ENCODE measurements at regions not wholly inside any gene's neighbourhood (a gene's known extent, or its start where the extent isn't known, plus 50 kb on each side); places are given as distances from the start of the nearest gene placed in this dataset.

DNA sequence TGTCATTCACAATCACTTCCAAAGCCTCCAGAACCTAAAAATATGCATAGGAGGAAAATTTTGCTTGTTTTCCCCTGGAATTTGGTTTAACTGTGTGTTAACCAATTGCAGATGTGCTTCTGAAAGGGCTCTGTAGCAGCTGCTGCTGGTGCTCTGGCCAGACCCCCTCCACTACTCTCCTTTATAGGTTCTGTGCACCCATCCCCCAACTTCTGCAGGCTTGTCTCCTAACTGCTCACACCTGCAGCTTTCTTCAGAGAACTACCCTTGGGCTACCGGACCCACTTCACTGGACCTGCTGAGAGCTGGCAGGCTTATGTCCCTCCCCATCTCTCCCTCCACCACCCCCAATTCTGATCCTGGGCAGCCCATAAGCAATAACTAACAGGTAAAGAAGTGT is 662.1 kb upstream of the DIPK2B start:
- Histone ChIP-seq H3K36me3 (ENCODE audit: control insufficient read depth in 2 of 2, extremely low read depth in 1 of 2, insufficient read depth in 2 of 2, low read length in 2 of 2) (no peaks in the 10 kb centered on the region), H3K9ac (ENCODE audit: control insufficient read depth, extremely low read depth, insufficient read depth, low read length) (no peak overlapping the region), H3K27ac (ENCODE audit: control insufficient read depth, insufficient read depth, low read length) (no peak overlapping the region), H3K79me2 (ENCODE audit: control insufficient read depth, insufficient read depth, low read length) (no peaks in the 10 kb centered on the region), H4K20me1 (ENCODE audit: control insufficient read depth, extremely low read depth, insufficient read depth, low read length) (no peaks in the 10 kb centered on the region), H3K4me2 (ENCODE audit: control insufficient read depth, extremely low read depth, insufficient read depth, low read depth, low read length) (no peak overlapping the region), H2AFZ (ENCODE audit: control insufficient read depth, low read length) (no peak overlapping the region), H3K4me3 (ENCODE audit: control insufficient read depth in 2 of 3, extremely low read depth in 1 of 3, insufficient read depth in 2 of 3, low read depth in 1 of 3, low read length in 3 of 3) (no peak overlapping the region), H3K9me3 (ENCODE audit: control insufficient read depth, low read depth, low read length) (no peaks in the 10 kb centered on the region), H3K9me1 (ENCODE audit: control insufficient read depth, extremely low read depth, insufficient read depth, low read length) (no peaks in the 10 kb centered on the region), H3K27me3 (ENCODE audit: control insufficient read depth, extremely low read depth, insufficient read depth, low read length) (peaks cover 5% of the 10 kb centered on the region), H3K4me1 (ENCODE audit: control insufficient read depth, extremely low read depth, insufficient read depth, low read length) (no peaks in the 10 kb centered on the region)
- no peak for TF ChIP-seq EZH2 (IDR thresholded peaks at IDR 0.05; ENCODE audit: low read length)
- TF ChIP-seq, protein P1, sequence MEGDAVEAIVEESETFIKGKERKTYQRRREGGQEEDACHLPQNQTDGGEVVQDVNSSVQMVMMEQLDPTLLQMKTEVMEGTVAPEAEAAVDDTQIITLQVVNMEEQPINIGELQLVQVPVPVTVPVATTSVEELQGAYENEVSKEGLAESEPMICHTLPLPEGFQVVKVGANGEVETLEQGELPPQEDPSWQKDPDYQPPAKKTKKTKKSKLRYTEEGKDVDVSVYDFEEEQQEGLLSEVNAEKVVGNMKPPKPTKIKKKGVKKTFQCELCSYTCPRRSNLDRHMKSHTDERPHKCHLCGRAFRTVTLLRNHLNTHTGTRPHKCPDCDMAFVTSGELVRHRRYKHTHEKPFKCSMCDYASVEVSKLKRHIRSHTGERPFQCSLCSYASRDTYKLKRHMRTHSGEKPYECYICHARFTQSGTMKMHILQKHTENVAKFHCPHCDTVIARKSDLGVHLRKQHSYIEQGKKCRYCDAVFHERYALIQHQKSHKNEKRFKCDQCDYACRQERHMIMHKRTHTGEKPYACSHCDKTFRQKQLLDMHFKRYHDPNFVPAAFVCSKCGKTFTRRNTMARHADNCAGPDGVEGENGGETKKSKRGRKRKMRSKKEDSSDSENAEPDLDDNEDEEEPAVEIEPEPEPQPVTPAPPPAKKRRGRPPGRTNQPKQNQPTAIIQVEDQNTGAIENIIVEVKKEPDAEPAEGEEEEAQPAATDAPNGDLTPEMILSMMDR (optimal IDR thresholded peaks at IDR 0.05 in 1 of 3, IDR thresholded peaks at IDR 0.05 in 1 of 3, conservative IDR thresholded peaks at IDR 0.05 in 1 of 3; ENCODE audit: extremely low read depth in 1 of 3, insufficient read depth in 2 of 3, low read length in 3 of 3), result no peak
- DNase-seq (ENCODE audit: low read depth, low spot score) (no peak), FAIRE-seq (no peak)
- dilution Hi-C loops (cut with MboI; ENCODE audit: extremely low pct_ligation_motif_present, low sequenced_read_pairs), result no loop called here

DNA sequence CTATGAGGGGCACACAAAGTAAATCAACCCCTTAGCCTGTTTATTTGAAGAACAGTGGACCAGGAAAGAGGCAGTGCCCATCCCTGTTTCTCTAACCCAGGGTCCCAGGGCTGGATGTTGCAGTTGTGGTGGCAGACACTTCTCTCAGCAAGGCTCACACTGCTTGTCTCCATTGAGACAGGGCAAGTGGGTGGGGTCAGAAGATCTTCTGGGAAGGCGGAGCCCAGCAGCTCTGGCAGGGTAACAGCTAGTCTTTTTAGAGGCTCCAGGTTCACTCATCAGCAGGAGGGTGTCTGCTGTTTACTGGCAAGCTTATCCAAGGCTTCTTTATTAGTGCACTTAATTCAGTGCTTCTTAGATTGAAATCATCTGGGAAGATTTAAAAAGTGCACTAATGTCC is 659.8 kb upstream of the DIPK2B start:
- Histone ChIP-seq H3K9me3 (ENCODE audit: control insufficient read depth, low read depth, low read length) (no peaks in the 10 kb centered on the region), H3K9me1 (ENCODE audit: control insufficient read depth, extremely low read depth, insufficient read depth, low read length) (no peaks in the 10 kb centered on the region), H4K20me1 (ENCODE audit: control insufficient read depth, extremely low read depth, insufficient read depth, low read length) (no peaks in the 10 kb centered on the region), H3K27ac (ENCODE audit: control insufficient read depth, insufficient read depth, low read length) (no peak overlapping the region), H3K36me3 (ENCODE audit: control insufficient read depth in 2 of 2, extremely low read depth in 1 of 2, insufficient read depth in 2 of 2, low read length in 2 of 2) (no peaks in the 10 kb centered on the region), H3K79me2 (ENCODE audit: control insufficient read depth, insufficient read depth, low read length) (no peaks in the 10 kb centered on the region), H3K9ac (ENCODE audit: control insufficient read depth, extremely low read depth, insufficient read depth, low read length) (no peak overlapping the region), H3K4me1 (ENCODE audit: control insufficient read depth, extremely low read depth, insufficient read depth, low read length) (no peaks in the 10 kb centered on the region), H3K4me2 (ENCODE audit: control insufficient read depth, extremely low read depth, insufficient read depth, low read depth, low read length) (no peak overlapping the region), H3K27me3 (ENCODE audit: control insufficient read depth, extremely low read depth, insufficient read depth, low read length) (peaks cover 4% of the 10 kb centered on the region), H3K4me3 (ENCODE audit: control insufficient read depth in 2 of 3, extremely low read depth in 1 of 3, insufficient read depth in 2 of 3, low read depth in 1 of 3, low read length in 3 of 3) (no peak overlapping the region), H2AFZ (ENCODE audit: control insufficient read depth, low read length) (no peak overlapping the region)
- TF ChIP-seq, protein P1 (optimal IDR thresholded peaks at IDR 0.05 in 1 of 3, IDR thresholded peaks at IDR 0.05 in 1 of 3, conservative IDR thresholded peaks at IDR 0.05 in 1 of 3; ENCODE audit: extremely low read depth in 1 of 3, insufficient read depth in 2 of 3, low read length in 3 of 3), result no peak
- dilution Hi-C loops (cut with MboI; ENCODE audit: extremely low pct_ligation_motif_present, low sequenced_read_pairs), result no loop called here
- DNase-seq (ENCODE audit: low read depth, low spot score) (no peak), FAIRE-seq (no peak)
